GM21381 (cell line): ENCODE measurements at regions not wholly inside any gene's neighbourhood (a gene's known extent, or its start where the extent isn't known, plus 50 kb on each side); places are given as distances from the start of the nearest gene placed in this dataset.

Experiments used
- ATAC-seq: cut with Tn5 transposase; IDR thresholded peaks from one replicate; pipeline ENCODE4 v1.9.1; 2021; ENCODE audit warnings: mild to moderate bottlenecking, moderate library complexity; ENCODE audit not compliant: unreplicated experiment

GRCh38 chr5:111914966-111915636 lies 158.1 kb upstream of the NREP start:
- ATAC-seq, result no peak

DNA sequence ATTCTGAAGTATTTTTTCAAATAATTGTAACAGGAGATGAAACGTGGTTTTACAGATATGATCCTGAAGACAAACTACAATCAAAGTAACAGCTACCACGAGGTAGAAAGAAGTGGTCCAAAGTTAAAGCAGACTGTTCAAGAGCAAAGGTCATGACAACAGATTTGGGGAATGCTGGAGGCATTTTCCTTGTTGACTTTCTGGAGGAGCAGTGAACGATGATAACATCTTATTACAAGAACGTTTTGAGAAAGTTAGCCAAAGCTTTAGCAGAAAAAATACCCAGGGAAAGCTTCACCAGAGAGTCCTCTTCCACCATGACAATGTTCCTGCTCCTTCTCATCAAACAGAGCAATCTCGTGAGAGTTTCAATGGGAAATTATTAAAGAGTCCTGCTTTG lies 145.4 kb upstream of the NREP start:
- no peak for ATAC-seq

DNA sequence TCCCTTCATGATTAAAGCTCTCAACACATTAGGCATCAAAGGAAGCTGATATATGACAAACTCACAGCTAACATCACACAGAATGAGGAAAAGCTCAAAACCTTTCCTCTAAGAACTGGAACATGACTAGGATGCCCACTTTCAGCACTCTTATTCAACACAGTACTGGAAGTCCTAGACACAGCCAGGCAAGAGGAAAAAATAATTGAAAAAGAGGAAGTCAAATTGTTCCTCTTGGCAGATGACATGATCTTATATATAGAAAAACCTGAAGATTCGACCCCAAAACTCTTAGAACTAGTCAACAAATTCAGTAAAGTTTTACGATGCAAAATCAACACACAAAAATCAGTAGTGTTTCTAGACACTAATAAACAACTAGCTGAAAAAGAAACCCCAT lies 144.3 kb upstream of the NREP start:
- ATAC-seq, result no peak

GRCh38 chr5:111892949-111893348 lies 136.0 kb upstream of the NREP start:
- ATAC-seq, result no peak

- ATAC-seq, result no peak
Measured at GRCh38 chr5:111887706-111888105, 130.7 kb upstream of the NREP start.

GRCh38 chr5:111869681-111870080 lies 112.7 kb upstream of the NREP start:
- no peak for ATAC-seq

DNA sequence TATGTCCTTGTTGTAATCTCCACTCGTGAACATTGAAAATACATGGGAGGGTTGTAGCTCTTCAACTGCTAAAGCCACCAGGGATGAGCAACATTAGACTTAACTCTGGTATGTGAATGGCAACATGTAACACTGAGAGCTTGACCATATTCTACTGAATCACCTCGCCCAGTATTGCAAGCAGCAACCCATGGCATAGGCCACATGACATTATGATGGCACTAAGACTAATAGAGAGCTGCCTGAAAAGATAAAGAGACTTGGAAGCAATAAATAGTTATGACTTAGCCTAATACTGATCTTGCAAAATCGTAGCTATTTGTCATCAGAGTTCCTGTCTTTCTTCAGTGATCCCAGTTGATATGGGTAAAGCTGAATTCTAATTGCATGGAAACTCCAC lies 108.4 kb upstream of the NREP start:
- ATAC-seq, result no peak

- no peak for ATAC-seq
Measured at GRCh38 chr5:111863801-111864200, 106.8 kb upstream of the NREP start.

- ATAC-seq, result no peak
Measured at GRCh38 chr5:111859533-111860270, 102.7 kb upstream of the NREP start.

- ATAC-seq, result no peak
Measured at GRCh38 chr5:111859031-111859430, 102.0 kb upstream of the NREP start.

DNA sequence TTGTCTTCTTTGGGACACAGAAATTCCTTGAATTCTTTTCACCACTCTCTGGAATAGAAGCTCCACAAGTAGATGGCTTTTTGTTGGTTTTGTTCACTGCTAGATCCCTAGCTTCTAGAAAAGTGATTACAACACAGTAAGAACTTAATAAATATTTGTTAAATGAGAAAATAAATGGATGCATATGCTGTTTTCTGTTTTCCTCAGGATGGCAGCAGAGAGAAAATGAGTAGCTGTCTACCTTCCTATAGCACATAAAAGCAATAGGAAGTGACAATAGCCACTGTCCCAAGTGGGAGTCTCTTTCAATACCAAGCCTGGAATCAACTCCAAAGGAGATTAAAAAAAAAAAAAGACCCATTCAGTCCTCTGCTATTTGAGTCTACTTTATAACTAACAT lies 100.6 kb upstream of the NREP start:
- no peak for ATAC-seq

DNA sequence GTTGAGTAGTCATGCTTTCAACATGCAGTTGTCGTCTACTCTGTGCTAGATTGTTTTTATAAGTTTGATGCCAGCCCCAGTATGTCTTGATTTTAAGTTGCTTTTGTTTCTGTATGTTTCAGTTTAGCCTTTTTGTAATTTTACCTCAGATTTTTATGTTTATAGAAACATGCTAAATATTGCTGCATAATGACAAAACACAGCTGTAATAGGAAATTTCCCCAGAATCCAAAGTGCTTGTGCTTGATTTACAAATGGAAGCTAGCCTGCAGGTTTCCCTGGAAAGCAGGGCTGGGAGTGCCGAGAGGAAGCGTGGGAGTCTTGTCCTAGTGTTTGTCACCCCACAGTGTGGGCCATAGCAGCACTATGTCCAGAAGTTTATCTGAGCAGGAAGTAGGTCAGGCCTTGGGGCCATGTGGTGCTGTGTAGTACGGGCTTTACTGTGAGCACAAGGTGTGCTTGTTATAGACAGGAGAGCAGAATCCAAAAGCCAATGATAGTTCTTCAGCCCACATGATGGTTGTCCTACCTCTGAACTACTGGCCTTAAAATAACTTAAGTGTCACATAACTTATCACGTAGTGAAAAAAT lies 100.0 kb upstream of the NREP start:
- ATAC-seq, result no peak

DNA sequence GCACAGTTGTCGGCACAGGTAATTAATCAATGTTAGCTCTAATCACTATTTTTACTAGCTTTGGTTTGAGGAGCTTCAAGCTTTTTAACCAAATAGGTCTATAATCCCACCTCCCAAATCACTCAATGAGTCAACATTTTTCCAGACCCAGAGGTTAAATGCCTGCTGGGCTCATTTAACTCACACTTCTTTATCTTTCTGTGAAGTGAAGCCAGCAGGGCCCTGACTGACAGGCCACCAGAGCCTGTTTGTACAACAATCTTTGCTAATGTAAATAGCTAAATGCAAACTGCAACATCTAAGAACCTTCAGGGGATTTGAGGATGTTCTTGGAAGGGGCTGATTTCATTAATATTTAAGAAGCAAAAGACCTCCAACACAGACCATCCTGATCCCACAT lies 98.4 kb upstream of the NREP start:
- ATAC-seq, result no peak

DNA sequence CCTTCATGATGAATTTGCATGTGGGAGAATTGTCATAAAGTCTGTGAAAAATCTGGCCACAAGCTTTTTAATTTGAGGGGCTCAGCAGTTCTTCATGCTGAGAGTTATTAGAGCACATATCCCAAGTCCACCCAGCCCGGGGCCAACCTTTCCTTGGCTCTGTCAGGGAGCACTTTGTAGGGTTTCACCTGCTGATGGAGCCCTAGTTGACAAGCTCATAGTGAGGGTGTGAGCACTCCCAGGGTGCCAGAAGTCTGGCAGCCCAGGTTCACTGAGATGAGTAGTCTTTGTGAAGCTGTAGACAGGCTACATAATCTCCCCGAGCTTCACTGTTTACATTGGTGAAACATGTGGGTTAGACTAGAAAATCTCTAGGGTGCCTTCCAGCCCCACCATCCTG lies 97.2 kb upstream of the NREP start:
- ATAC-seq, result no peak

- peak; percentile 67 for ATAC-seq
Measured at GRCh38 chr5:111853748-111854147, 96.8 kb upstream of the NREP start.

DNA sequence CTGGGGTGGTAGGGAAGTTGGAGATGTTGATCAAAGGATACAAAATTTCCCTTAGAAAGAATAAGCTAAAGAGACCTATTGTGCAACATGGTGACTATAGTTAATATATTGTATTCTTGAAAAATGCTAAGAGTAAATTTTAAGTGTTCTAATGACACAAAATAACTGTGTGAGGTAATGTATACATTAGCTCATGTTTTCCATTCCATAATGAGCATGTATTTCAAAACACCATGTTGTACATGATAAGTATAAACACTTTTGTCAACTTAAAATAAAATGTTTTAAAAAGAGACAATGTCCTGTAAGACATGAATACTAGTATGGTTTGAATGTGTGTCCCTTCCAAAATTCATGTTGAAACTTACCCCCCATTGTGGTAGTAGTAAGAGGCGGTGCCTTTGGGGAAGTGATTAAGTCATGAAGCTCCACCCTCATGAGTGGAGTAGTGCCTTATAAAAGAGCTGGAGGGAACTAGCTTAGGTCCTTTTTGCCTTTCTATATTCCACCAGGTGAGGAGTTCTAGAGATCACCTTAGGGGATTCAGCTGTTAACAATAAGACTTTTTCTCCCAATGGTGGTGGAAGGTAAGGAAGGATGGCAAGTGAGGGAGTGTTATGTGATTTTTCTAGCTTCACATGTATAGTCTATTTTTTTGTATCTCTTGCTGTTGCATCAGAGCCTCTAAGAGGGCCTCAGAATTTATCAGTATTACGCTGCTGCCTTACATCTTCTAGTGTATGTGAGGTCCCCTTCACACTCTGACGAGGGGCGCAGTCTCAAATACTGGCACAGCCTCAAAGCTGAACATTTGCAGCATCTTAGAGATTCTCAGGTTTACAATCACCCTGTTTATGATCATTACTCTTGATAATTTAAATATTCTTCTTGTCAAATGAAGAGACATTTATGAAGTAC lies 94.9 kb upstream of the NREP start:
- ATAC-seq, result no peak

GRCh38 chr5:111848476-111848875 lies 91.5 kb upstream of the NREP start:
- no peak for ATAC-seq

DNA sequence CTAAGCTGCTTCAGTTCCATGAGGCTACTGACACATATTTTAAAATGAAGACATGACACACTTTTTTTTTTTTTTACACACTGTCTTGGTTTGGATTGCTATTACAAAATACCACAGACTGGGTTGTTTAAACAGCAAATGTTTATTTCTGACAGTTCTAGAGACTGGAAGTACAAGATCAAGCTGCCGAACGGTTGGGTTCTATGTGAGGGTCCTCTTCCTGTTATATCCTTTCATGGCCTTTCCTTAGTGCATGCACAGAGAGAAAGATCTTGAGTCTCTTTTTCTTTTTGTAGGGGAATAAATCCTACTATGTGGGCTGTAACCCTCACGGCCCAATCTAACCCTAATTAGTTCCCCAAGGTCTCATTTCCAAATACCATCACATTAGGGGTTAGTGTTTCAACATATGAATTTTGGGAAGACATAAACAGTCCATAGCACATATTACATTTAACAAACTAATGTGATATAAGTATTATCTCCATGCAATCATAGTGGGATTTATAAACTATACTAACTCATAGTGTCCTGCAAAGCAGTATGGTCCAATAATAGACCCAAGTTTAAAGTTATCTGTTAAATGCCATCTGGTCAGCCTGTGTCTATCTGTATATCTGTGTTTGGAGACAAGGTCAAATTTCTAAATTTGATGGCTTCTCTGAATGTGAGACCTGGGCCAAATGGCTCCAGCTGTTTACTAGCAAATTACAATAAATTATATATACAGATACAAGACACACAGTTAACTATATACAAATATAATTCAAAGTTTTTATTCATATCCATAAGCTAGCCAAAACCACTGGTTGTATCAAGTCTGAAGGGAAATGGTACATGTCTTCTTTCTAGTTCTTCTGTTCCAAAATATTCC lies 90.3 kb upstream of the NREP start:
- no peak for ATAC-seq

GRCh38 chr5:111840036-111840674 lies 83.2 kb upstream of the NREP start:
- ATAC-seq, result no peak

DNA sequence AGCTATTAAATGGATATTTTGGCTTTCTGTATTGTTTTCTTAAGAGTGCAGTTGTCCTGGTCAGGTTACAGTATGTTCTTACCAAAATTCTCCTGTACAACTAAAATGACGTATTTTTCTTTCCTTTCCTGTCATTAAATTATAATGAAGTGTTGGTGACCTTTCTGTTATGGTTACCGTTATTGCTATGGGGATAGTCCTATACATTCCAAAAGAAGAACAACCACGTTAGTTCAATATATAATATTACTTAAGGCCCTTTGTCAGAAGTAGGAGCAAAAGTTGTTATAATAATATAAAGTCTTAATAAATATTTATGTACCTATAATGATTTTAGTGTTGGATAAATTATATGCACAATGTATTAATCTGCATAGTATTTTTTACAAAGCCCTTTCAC lies 82.4 kb upstream of the NREP start:
- no peak for ATAC-seq
